HepG2 (cell line): ENCODE measurements at regions not wholly inside any gene's neighbourhood (a gene's known extent, or its start where the extent isn't known, plus 50 kb on each side); places are given as distances from the start of the nearest gene placed in this dataset.

Experiments
- NFATC3 ChIP-seq: sonication (generic); formaldehyde crosslinking; IDR thresholded peaks from 2 replicates; pipeline ENCODE4 v1.5.1; 2020; ENCODE audit warnings: mild to moderate bottlenecking, missing genetic modification reagents
- ZNF350 ChIP-seq: sonication (generic); formaldehyde crosslinking; IDR thresholded peaks from 2 replicates; pipeline ENCODE4 v1.4.0; 2020; ENCODE audit warnings: mild to moderate bottlenecking, low read depth, missing genetic modification reagents, borderline replicate concordance
- ZNF501 ChIP-seq: sonication (generic); formaldehyde crosslinking; IDR thresholded peaks from 2 replicates; pipeline ENCODE4 v1.5.1; 2020; ENCODE audit warnings: mild to moderate bottlenecking, moderate library complexity, missing genetic modification reagents
- ZNF558 ChIP-seq: sonication (generic); formaldehyde crosslinking; IDR thresholded peaks from 2 replicates; pipeline ENCODE4 v1.9.0; 2022; ENCODE audit warnings: mild to moderate bottlenecking, missing genetic modification reagents, borderline replicate concordance
- ZNF772 ChIP-seq: sonication (generic); formaldehyde crosslinking; IDR thresholded peaks from 2 replicates; pipeline ENCODE4 v1.5.0; 2020; ENCODE audit warnings: mild to moderate bottlenecking, missing genetic modification reagents
- TF ChIP-seq, protein P1 (sequence below): sonication (generic); formaldehyde crosslinking; IDR thresholded peaks from 2 replicates; pipeline ENCODE4 v1.5.1; 2020; ENCODE audit warnings: mild to moderate bottlenecking, missing genetic modification reagents, moderate library complexity
- TF ChIP-seq, protein P2 (sequence below): sonication (generic); formaldehyde crosslinking; IDR thresholded peaks from 2 replicates; pipeline ENCODE4 v1.9.0; 2022; ENCODE audit warnings: missing genetic modification reagents, mild to moderate bottlenecking, borderline replicate concordance

DNA sequence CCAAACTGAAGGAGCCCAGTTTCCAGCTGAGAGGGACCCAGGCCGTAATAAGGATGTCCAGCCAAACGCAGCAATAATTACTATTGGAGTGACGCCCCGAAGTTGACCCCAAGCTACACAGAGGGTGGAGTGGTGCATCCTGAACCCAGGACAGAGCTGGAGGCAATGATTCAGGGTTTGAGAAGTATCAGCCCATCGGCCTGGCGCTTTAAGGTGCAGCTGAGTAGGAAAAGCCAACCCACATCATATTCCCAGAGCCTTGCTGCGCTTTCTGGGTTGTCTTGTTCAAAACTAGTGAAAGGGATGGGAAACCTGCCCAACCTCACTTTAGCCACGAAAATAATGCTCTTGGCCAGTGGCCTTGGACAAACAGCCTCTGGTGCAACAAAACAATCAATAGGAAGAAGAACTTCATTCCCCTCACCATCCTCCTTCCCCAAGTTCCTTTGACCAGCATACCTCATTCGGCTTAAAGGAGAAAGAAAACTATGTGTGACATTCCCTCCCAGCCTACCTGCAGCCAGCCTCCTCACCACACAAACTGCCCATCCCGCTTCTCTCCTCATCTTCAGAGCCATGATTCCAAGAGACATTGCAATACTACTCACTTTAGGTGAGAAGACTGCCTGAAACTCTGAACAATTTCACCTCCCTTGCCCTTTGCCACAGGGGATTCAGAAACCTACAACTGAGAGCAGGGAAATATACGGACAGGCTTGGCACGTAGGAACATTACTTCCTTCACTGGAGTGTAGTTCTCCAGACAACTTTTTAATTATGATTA lies 217.2 kb upstream of the MKLN1 start (continued):
- TF ChIP-seq, protein P1, sequence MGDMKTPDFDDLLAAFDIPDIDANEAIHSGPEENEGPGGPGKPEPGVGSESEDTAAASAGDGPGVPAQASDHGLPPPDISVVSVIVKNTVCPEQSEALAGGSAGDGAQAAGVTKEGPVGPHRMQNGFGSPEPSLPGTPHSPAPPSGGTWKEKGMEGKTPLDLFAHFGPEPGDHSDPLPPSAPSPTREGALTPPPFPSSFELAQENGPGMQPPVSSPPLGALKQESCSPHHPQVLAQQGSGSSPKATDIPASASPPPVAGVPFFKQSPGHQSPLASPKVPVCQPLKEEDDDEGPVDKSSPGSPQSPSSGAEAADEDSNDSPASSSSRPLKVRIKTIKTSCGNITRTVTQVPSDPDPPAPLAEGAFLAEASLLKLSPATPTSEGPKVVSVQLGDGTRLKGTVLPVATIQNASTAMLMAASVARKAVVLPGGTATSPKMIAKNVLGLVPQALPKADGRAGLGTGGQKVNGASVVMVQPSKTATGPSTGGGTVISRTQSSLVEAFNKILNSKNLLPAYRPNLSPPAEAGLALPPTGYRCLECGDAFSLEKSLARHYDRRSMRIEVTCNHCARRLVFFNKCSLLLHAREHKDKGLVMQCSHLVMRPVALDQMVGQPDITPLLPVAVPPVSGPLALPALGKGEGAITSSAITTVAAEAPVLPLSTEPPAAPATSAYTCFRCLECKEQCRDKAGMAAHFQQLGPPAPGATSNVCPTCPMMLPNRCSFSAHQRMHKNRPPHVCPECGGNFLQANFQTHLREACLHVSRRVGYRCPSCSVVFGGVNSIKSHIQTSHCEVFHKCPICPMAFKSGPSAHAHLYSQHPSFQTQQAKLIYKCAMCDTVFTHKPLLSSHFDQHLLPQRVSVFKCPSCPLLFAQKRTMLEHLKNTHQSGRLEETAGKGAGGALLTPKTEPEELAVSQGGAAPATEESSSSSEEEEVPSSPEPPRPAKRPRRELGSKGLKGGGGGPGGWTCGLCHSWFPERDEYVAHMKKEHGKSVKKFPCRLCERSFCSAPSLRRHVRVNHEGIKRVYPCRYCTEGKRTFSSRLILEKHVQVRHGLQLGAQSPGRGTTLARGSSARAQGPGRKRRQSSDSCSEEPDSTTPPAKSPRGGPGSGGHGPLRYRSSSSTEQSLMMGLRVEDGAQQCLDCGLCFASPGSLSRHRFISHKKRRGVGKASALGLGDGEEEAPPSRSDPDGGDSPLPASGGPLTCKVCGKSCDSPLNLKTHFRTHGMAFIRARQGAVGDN (CRISPR knock-in tag) = peak; percentile 0; the same call in 1 of the 2 replicates
- TF ChIP-seq ZNF350 (CRISPR knock-in tag) (0 out of 2 replicates have a peak, but pooled peaks have one; percentile 45), ZNF501 (CRISPR knock-in tag) (0 out of 2 replicates have a peak, but pooled peaks have one; percentile 18), NFATC3 (CRISPR knock-in tag) (0 out of 2 replicates have a peak, but pooled peaks have one; percentile 18), ZNF772 (CRISPR knock-in tag) (0 out of 2 replicates have a peak, but pooled peaks have one; percentile 52), ZNF558 (CRISPR knock-in tag) (0 out of 2 replicates have a peak, but pooled peaks have one; percentile 28)
- TF ChIP-seq, protein P2, sequence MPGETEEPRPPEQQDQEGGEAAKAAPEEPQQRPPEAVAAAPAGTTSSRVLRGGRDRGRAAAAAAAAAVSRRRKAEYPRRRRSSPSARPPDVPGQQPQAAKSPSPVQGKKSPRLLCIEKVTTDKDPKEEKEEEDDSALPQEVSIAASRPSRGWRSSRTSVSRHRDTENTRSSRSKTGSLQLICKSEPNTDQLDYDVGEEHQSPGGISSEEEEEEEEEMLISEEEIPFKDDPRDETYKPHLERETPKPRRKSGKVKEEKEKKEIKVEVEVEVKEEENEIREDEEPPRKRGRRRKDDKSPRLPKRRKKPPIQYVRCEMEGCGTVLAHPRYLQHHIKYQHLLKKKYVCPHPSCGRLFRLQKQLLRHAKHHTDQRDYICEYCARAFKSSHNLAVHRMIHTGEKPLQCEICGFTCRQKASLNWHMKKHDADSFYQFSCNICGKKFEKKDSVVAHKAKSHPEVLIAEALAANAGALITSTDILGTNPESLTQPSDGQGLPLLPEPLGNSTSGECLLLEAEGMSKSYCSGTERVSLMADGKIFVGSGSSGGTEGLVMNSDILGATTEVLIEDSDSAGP = peak; percentile 67; the same call in 1 of the 2 replicates
- TF ChIP-seq, all 625 proteins: peak for 13
